GM12873 (cell line): ENCODE measurements at regions not wholly inside any gene's neighbourhood (a gene's known extent, or its start where the extent isn't known, plus 50 kb on each side); places are given as distances from the start of the nearest gene placed in this dataset.

Experiments used
- TF ChIP-seq, protein P1 (sequence below): IDR thresholded peaks from 2 replicates; pipeline ENCODE4 v1.5.1; 2012; ENCODE audit warnings: low read depth, mild to moderate bottlenecking, moderate library complexity, low read length, control low read depth; ENCODE audit not compliant: insufficient read depth; ENCODE audit errors: missing control alignments

DNA sequence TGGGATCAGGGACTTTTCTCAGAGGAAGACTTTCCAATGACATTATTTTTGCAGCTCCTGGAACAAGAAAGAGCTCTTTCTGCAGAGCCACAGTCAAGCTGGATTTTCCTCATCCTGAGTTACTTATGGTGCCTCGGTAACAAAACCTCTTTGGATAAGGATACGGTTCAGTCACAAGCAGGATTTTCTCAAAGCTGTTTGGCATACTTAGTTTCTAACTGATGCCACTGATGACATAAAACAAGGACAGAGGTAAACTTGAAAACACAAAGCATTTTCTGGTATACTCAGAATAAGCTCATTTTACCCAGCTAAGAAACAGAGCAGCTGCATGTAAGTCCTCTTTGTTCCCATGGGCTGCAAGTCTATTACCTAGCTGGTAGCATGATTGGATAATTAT lies 340.9 kb upstream of the MEOX2 start:
- TF ChIP-seq, protein P1, sequence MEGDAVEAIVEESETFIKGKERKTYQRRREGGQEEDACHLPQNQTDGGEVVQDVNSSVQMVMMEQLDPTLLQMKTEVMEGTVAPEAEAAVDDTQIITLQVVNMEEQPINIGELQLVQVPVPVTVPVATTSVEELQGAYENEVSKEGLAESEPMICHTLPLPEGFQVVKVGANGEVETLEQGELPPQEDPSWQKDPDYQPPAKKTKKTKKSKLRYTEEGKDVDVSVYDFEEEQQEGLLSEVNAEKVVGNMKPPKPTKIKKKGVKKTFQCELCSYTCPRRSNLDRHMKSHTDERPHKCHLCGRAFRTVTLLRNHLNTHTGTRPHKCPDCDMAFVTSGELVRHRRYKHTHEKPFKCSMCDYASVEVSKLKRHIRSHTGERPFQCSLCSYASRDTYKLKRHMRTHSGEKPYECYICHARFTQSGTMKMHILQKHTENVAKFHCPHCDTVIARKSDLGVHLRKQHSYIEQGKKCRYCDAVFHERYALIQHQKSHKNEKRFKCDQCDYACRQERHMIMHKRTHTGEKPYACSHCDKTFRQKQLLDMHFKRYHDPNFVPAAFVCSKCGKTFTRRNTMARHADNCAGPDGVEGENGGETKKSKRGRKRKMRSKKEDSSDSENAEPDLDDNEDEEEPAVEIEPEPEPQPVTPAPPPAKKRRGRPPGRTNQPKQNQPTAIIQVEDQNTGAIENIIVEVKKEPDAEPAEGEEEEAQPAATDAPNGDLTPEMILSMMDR, result no peak

- TF ChIP-seq, protein P1, result no peak
Observed at GRCh38 chr7:16026253-16027020, 340.0 kb upstream of the MEOX2 start.

DNA sequence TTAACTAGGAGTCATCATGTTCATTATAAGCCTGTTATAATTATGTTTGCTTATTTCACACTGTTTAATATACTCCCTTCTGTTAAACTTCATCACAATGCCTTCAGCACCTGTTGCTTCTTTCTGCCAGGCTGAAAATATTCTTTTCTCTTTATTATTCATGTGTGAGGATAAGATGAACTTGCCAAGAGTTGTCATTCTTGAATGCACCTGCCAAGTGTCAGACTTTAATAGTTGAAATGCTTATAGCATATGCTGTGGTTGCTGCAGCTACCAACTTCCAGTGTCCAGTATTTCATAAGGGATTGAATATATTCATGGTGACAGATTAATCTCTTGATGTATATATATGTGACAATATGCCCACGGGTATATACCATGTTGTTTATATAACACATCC lies 339.2 kb upstream of the MEOX2 start:
- TF ChIP-seq, protein P1, result no peak

DNA sequence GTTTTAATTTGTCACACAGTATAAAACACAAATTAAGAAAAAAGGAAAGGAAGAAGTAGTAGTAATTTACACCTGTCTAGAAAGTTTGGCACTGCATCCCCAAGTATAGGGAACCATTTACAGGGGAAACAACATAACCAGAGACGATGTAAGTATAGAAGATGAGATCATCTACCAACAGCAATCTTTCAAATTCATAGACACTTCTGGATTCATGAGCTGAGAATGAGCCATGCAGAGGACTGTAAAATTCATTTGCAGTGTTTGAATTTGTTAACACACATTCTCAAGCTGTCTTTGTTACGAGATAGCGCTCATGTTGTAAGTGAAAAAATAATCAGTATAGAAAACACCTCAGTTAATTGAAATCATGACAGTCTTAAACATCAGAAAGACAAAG lies 337.0 kb upstream of the MEOX2 start:
- TF ChIP-seq, protein P1, result no peak

DNA sequence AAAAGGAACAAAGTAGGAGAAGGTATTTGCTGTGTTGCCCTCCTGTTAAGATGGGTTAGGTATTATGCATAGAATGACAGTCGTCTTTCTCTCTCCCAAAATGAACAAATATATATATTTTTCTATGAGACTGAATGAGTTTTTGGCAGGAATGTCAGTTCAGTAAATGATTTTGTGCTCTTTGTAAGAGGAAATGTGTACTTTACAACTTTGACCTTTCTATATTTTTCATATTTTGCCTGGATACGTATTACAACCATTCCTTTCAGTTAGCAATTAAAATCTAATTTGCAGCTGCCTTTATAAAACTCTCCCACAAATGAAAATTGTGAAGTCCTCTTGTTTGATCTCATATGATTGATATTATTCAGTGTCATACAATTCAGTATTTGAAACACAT lies 336.6 kb upstream of the MEOX2 start:
- TF ChIP-seq, protein P1, result no peak

- TF ChIP-seq, protein P1, result no peak
Observed at GRCh38 chr7:16021851-16022250, 335.4 kb upstream of the MEOX2 start.

DNA sequence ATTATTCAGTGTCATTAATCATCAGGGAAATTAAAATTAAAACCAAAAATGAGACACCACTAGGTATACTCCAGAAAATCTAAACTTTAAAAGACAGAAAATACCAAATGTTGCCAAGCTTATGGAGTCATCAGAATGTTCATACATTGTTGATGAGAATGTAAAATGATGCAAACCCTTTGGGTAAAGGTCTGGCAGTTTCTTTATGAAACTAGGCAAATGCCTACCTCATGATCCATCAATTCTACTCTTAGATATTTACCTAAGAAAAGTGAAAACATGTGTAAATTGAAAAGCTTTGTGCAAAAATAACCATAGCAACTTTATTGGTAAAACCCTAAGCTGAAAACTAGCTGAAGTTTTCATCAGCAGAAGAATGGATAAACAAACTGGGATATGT lies 329.5 kb upstream of the MEOX2 start:
- TF ChIP-seq, protein P1, result no peak

GRCh38 chr7:16014031-16014430 lies 327.5 kb upstream of the MEOX2 start:
- TF ChIP-seq, protein P1, result no peak
